ENCODE measurements at regions not wholly inside any gene's neighbourhood (a gene's known extent, or its start where the extent isn't known, plus 50 kb on each side); places are given as distances from the start of the nearest gene placed in this dataset.

- H3K79me1 ChIP-seq (ENCODE audit: insufficient read depth, low read depth, low read length, poor library complexity, severe bottlenecking): no peaks in the 10 kb centered on the region
- no peak overlapping the region for H2BK12ac ChIP-seq (ENCODE audit: insufficient read length, low read depth, low read length)
Measured at GRCh38 chr14:59037620-59038019, 150.8 kb upstream of the DAAM1 start.

More at GRCh38 chr14:59037620-59038019, 150.8 kb upstream of the DAAM1 start:
- no peak overlapping the region for H3K14ac ChIP-seq (ENCODE audit: insufficient read depth, low read length)
- H3K9me3 ChIP-seq (ENCODE audit: control insufficient read depth, low read depth, low read length): no peaks in the 10 kb centered on the region
- no peaks in the 10 kb centered on the region for H4K20me1 ChIP-seq (ENCODE audit: control insufficient read depth, insufficient read depth, insufficient read length)
- no peaks in the 10 kb centered on the region for H3K23me2 ChIP-seq (ENCODE audit: insufficient read length, low read depth, low read length, poor library complexity, severe bottlenecking)
- DNase-seq: no peak
- no peak overlapping the region for H2BK20ac ChIP-seq (ENCODE audit: low read depth, low read length, poor library complexity, severe bottlenecking)
- H3K27ac Mint-ChIP-seq: no peak overlapping the region
- no peaks in the 10 kb centered on the region for H3K4me1 ChIP-seq (ENCODE audit: insufficient read depth, low read length)
- no peak overlapping the region for H3T11ph ChIP-seq (ENCODE audit: low read length)
- H3K36me3 Mint-ChIP-seq (ENCODE audit: insufficient read depth in 1 of 3, low read depth in 3 of 3): no peaks in the 10 kb centered on the region; a peak in 1 of 7 replicates
- H3K4me1 Mint-ChIP-seq: no peaks in the 10 kb centered on the region
- H3K9me3 Mint-ChIP-seq: peaks cover 3% of the 10 kb centered on the region in 2 experiments; a peak in 3 of 5 replicates
- H3K4ac ChIP-seq (ENCODE audit: low read depth, low read length): no peak overlapping the region
- H3K4me3 Mint-ChIP-seq: no peak overlapping the region; a peak in 1 of 5 replicates
- H2AFZ ChIP-seq (ENCODE audit: low read length): no peak overlapping the region
- H3K23ac ChIP-seq (ENCODE audit: insufficient read length, low read depth, low read length): no peak overlapping the region
- H3K27ac ChIP-seq (ENCODE audit: insufficient read length, low read depth, low read length): no peak overlapping the region
- H3K9ac ChIP-seq (ENCODE audit: extremely low read depth, insufficient read length, low read length): no peak overlapping the region
- no peak overlapping the region for H4K91ac ChIP-seq (ENCODE audit: insufficient read length, low read depth, low read length)
- H3K4me2 ChIP-seq (ENCODE audit: insufficient read depth, insufficient read length, low read length): no peak overlapping the region
- no peaks in the 10 kb centered on the region for H3K27me3 ChIP-seq (ENCODE audit: insufficient read depth, low read length)
- WGBS (ENCODE audit: extremely low coverage, insufficient read length, low lambda C conversion rate): no CpG with 5 or more reads among the region's 4 CpGs
- TF ChIP-seq, protein P1, sequence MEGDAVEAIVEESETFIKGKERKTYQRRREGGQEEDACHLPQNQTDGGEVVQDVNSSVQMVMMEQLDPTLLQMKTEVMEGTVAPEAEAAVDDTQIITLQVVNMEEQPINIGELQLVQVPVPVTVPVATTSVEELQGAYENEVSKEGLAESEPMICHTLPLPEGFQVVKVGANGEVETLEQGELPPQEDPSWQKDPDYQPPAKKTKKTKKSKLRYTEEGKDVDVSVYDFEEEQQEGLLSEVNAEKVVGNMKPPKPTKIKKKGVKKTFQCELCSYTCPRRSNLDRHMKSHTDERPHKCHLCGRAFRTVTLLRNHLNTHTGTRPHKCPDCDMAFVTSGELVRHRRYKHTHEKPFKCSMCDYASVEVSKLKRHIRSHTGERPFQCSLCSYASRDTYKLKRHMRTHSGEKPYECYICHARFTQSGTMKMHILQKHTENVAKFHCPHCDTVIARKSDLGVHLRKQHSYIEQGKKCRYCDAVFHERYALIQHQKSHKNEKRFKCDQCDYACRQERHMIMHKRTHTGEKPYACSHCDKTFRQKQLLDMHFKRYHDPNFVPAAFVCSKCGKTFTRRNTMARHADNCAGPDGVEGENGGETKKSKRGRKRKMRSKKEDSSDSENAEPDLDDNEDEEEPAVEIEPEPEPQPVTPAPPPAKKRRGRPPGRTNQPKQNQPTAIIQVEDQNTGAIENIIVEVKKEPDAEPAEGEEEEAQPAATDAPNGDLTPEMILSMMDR (conservative IDR thresholded peaks at IDR 0.05): no peak
- no peak overlapping the region for H2BK120ac ChIP-seq (ENCODE audit: low read depth, low read length, poor library complexity, severe bottlenecking)
- H3K18ac ChIP-seq (ENCODE audit: insufficient read length, low read depth, low read length): no peak overlapping the region
- no peaks in the 10 kb centered on the region for H3K27me3 Mint-ChIP-seq (ENCODE audit: low read depth)
- H4K5ac ChIP-seq (ENCODE audit: insufficient read length, low read depth, low read length): no peak overlapping the region
- H2BK5ac ChIP-seq (ENCODE audit: insufficient read length, low read length): no peak overlapping the region
- no peaks in the 10 kb centered on the region for H3K79me2 ChIP-seq (ENCODE audit: insufficient read depth, low read length)
- no peak overlapping the region for H3K56ac ChIP-seq (ENCODE audit: insufficient read length, low read depth, low read length)
- H2AK5ac ChIP-seq (ENCODE audit: insufficient read length, low read length): no peak overlapping the region
- H4K8ac ChIP-seq (replicated peaks; ENCODE audit: insufficient read length, low read depth, low read length): no peak overlapping the region
- no peak overlapping the region for H2BK15ac ChIP-seq (ENCODE audit: low read depth, low read length)
